OCI-LY3 (cell line): ENCODE measurements at regions not wholly inside any gene's neighbourhood (a gene's known extent, or its start where the extent isn't known, plus 50 kb on each side); places are given as distances from the start of the nearest gene placed in this dataset.

Source experiments
- H2AFZ ChIP-seq: fragments of 200-600, 300-600 bp; shearing (Covaris generic); 2 replicates; pipeline ENCODE4 v1.6.0; 2014; ENCODE audit warnings: antibody characterized with exemption, low read depth, low read length
- H3K27ac ChIP-seq: fragments of 200-600, 300-600 bp; sonication (generic); 2 replicates; pipeline ENCODE4 v1.5.1; 2014; ENCODE audit warnings: mild to moderate bottlenecking, low read length, moderate library complexity, mixed read lengths
- H3K27me3 ChIP-seq: fragments of 200-600, 300-600 bp; sonication (generic); 2 replicates; pipeline ENCODE4 v1.6.1; 2014; ENCODE audit warnings: low read depth, low read length, mixed read lengths
- H3K36me3 ChIP-seq: fragments of 200-600, 300-600 bp; sonication (generic); replicated peaks from 2 replicates; pipeline ENCODE3; 2014; ENCODE audit warnings: low read depth, low read length, mixed read lengths
- H3K4me1 ChIP-seq: fragments of 300-600, 200-600 bp; sonication (generic); 2 replicates; pipeline ENCODE4 v1.6.1; 2014; ENCODE audit warnings: low read length, mixed read lengths
- H3K4me2 ChIP-seq: fragments of 200-600, 300-600 bp; sonication (generic); 2 replicates; pipeline ENCODE4 v1.6.1; 2014; ENCODE audit warnings: low read length, mixed read lengths
- H3K4me3 ChIP-seq: fragments of 300-600, 200-600 bp; sonication (generic); 2 replicates; pipeline ENCODE4 v1.5.1; 2014; ENCODE audit warnings: antibody characterized with exemption, mild to moderate bottlenecking, low read length, moderate library complexity
- H3K79me2 ChIP-seq: fragments of 300-600, 200-600 bp; shearing (Covaris generic); 2 replicates; pipeline ENCODE4 v1.6.1; 2014; ENCODE audit warnings: mild to moderate bottlenecking, low read length, mixed read lengths
- H3K9ac ChIP-seq: fragments of 300-600, 200-600 bp; shearing (Covaris generic); 2 replicates; pipeline ENCODE4 v1.6.0; 2014; ENCODE audit warnings: mild to moderate bottlenecking, low read length, moderate library complexity
- H3K9me3 ChIP-seq: fragments of 200-600, 300-600 bp; shearing (Covaris generic); 2 replicates; pipeline ENCODE4 v1.6.1; 2014; ENCODE audit warnings: low read length, mixed read lengths; ENCODE audit not compliant: insufficient read depth
- H4K20me1 ChIP-seq: fragments of 200-600, 300-600 bp; sonication (generic); 2 replicates; pipeline ENCODE4 v1.6.1; 2016; ENCODE audit warnings: low read length, mixed read lengths; ENCODE audit not compliant: insufficient read depth
- CTCF ChIP-seq: fragments of 200-600, 300-600 bp; sonication (generic); IDR thresholded peaks from 2 replicates; pipeline ENCODE4 v1.5.1; 2014; ENCODE audit warnings: antibody characterized with exemption, low read length, low read depth
- EZH2phosphoT487 ChIP-seq: fragments of 200-600 bp; shearing (Covaris generic); IDR thresholded peaks from 2 replicates; pipeline ENCODE4 v1.6.1; 2018; ENCODE audit warnings: antibody characterized with exemption, mixed run types, low read depth

GRCh38 chr4:104591510-104591911 lies 96.8 kb upstream of the CXXC4 start:
- Histone ChIP-seq H3K27me3 (no peaks in the 10 kb centered on the region), H3K9ac (no peak overlapping the region), H3K4me3 (no peak overlapping the region), H3K79me2 (no peaks in the 10 kb centered on the region), H3K9me3 (no peaks in the 10 kb centered on the region), H3K27ac (no peak overlapping the region), H3K4me2 (no peak overlapping the region), H4K20me1 (no peaks in the 10 kb centered on the region), H3K36me3 (no peaks in the 10 kb centered on the region), H2AFZ (no peak overlapping the region), H3K4me1 (peaks cover 4% of the 10 kb centered on the region; the same call in 1 of the 2 replicates)
- TF ChIP-seq CTCF: no peak
- TF ChIP-seq EZH2phosphoT487: no peak

- no peaks in the 10 kb centered on the region for H3K36me3 ChIP-seq
- no peak overlapping the region for H3K9ac ChIP-seq
- H3K79me2 ChIP-seq: no peaks in the 10 kb centered on the region
- H3K27me3 ChIP-seq: no peaks in the 10 kb centered on the region
- H3K27ac ChIP-seq: no peak overlapping the region
- H4K20me1 ChIP-seq: no peaks in the 10 kb centered on the region
- H3K4me1 ChIP-seq: peaks cover 4% of the 10 kb centered on the region; the same call in 1 of the 2 replicates
- H3K4me3 ChIP-seq: no peak overlapping the region
- no peak overlapping the region for H2AFZ ChIP-seq
- no peaks in the 10 kb centered on the region for H3K9me3 ChIP-seq
- H3K4me2 ChIP-seq: no peak overlapping the region
- TF ChIP-seq CTCF: no peak
- TF ChIP-seq EZH2phosphoT487: no peak
Observed at GRCh38 chr4:104592183-104592582, 97.5 kb upstream of the CXXC4 start.

- H3K4me2 ChIP-seq: no peak overlapping the region
- no peaks in the 10 kb centered on the region for H3K79me2 ChIP-seq
- H3K9me3 ChIP-seq: no peaks in the 10 kb centered on the region
- TF ChIP-seq EZH2phosphoT487 (no peak), CTCF (no peak)
- H2AFZ ChIP-seq: no peak overlapping the region
- H3K4me3 ChIP-seq: no peak overlapping the region
- no peaks in the 10 kb centered on the region for H4K20me1 ChIP-seq
- no peaks in the 10 kb centered on the region for H3K27me3 ChIP-seq
- H3K27ac ChIP-seq: no peak overlapping the region
- no peaks in the 10 kb centered on the region for H3K36me3 ChIP-seq
- H3K9ac ChIP-seq: no peak overlapping the region
- peaks cover 4% of the 10 kb centered on the region; the same call in 1 of the 2 replicates for H3K4me1 ChIP-seq
Observed at GRCh38 chr4:104593019-104593418, 98.3 kb upstream of the CXXC4 start.

- Histone ChIP-seq H3K27me3 (no peaks in the 10 kb centered on the region), H3K4me1 (peaks cover 4% of the 10 kb centered on the region; the same call in 1 of the 2 replicates)
- TF ChIP-seq CTCF: no peak
- TF ChIP-seq EZH2phosphoT487: no peak
Observed at GRCh38 chr4:104596189-104596588, 101.5 kb upstream of the CXXC4 start.

More at GRCh38 chr4:104596189-104596588, 101.5 kb upstream of the CXXC4 start:
- Histone ChIP-seq H3K9me3 (no peaks in the 10 kb centered on the region), H3K4me3 (no peak overlapping the region), H3K27ac (no peak overlapping the region), H3K9ac (no peak overlapping the region), H3K79me2 (no peaks in the 10 kb centered on the region), H2AFZ (no peak overlapping the region), H4K20me1 (no peaks in the 10 kb centered on the region), H3K4me2 (no peak overlapping the region), H3K36me3 (no peaks in the 10 kb centered on the region)
